NOMO-1 treated with dmso at 0.1 percent for 144 hours (cell line): ENCODE measurements at regions not wholly inside any gene's neighbourhood (a gene's known extent, or its start where the extent isn't known, plus 50 kb on each side); places are given as distances from the start of the nearest gene placed in this dataset.

Experiments used
- DNase-seq: peaks from one replicate; lab custom pipeline; 2025; ENCODE audit not compliant: unreplicated experiment; lab: John Stamatoyannopoulos, UW

- DNase-seq: no peak
Measured at GRCh38 chr7:95718577-95719410, 53.6 kb upstream of the DYNC1I1 start.

DNA sequence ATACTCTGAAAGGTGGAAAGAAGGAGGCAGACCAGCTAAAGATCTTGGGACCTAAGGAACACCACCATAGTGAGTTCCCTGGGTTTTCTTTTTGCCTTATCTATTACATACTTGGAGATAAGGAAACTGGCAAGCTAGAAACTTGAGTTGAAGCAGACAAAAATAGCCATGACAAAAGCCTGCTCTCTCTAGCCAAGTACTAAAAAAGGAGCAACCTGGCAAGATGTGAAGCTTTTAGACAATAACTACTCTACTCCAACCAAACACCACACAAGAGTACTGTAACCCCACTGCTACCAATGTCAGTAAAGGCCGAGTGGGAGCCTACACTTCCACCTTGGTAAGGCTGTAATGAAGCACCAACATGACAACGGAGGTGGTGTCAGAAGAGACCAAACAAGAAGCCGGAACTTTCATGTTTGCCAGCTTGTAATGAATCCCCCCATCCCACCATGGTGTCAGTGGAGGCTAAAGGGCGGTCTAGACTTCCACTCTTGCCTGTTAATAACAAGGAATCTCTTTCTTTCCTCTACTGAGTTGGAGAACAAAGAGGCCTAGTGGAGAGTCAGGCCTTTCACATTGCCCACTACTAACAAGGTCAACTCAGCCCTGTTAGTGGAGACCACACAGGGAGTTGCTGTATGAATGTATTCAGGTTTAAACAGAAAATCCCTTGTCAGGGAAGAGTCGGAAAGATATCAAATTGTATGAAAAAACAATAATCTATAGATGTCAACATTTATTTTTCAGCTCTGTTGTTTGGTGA lies 55.8 kb upstream of the DYNC1I1 start:
- no peak for DNase-seq

DNA sequence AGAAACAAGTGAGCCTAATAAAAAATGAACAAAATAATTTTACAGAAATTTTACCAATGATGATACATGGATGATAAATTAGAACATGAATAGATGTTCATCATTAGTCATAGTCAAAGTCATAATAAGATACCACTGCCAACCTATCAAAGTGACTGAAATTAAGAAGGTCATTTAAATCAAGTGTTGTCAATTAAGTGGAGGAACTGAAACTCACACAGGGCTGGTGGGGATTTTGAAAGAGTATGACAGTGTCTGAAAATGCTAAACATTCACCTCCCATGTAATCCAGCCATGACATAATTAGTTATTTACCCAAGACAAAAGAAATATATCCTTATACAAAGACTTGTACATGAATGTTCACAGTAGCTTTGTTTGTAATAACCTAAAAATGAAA lies 57.1 kb upstream of the DYNC1I1 start:
- DNase-seq: peak; percentile 53

GRCh38 chr7:95710711-95711110 lies 61.6 kb upstream of the DYNC1I1 start:
- no peak for DNase-seq

DNA sequence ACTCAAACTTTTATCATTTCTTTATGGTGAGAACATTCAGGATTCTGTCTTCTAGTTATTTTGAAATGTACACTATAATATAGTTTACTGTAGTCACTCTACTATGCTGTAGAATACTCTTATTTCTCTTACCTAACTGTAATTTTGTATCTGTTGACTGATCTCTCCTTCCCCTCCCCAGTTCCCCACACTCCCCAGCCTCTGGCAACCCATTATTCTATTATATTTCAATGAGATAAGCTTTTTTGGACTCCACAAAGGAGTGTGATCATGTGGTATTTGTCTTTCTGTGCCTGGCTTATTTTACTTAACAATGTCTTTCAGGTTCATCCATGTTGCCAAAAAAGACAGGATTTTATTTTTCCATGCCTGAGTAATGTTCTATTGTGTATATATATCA lies 71.4 kb upstream of the DYNC1I1 start:
- no peak for DNase-seq

DNA sequence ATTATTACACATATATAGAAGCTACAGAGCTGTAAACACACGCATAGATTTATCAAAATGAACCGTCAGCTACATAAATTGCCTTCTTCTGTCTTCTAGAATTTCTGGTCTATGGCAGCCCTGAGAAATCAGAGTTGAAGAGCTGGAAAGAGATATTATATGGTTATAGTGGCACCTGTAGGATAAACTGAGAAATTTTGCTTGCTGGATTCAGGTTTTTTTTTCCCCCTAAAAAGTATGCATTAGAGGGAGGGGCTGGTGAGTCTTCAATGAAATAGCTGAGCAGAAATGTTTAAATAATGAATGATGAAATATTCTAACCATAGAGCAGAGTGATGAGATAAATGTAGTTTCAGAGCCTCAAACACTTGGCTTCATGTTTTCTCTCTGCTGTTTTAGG lies 78.0 kb upstream of the DYNC1I1 start:
- DNase-seq: no peak

DNA sequence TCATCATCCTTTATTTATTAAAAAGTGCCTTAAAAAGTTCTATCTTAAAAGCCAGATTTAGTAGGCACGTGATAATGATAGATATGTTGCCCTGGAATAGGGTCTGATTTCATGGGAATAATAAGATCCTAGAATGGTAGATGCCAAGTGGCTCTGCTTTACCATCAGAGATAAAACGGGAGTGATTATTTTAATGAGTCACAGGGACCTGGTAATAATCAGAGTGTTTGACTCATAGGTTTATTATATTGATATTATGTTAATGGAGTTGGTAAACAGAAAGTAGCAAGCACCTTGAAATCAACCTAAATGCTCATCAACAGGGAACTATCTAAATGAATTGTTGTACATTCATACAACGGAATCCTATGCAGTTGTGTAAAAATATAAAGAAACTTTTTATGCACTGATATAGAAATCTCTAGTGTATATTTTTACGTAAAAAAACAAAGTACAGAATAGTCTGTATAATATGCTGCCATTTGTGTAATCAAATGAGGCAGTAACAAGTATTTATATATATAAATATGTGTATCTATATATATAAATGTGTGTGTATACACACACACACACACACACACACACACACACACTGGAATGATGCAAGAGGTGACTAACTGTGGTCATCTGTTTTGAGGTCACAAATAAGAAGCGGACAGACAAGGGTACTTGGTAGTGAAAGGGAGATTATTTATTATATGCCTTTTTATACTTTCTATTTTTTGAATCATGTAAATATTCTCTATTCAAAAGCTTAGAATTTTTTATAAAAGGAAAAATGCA lies 78.6 kb upstream of the DYNC1I1 start:
- no peak for DNase-seq

DNA sequence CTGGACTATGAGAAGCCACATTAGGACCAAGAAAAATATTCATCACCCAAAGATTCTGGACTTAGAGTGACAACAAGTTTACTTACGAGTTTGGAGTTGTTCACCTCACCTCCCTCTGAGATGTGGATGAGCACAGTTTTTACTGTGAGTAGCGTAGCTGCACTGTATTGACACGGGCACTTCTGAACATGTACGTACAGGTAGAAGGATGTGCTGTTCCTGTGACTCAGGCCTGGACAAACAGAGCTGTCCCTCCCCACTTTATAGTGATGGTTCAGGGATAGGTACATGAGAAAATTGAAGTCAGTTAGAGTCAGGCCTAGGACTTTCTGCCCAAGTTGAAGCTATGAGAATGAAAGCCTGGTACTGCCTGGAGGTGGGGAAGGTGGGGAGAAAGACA lies 80.9 kb upstream of the DYNC1I1 start:
- no peak for DNase-seq

GRCh38 chr7:95690367-95690947 lies 81.9 kb upstream of the DYNC1I1 start:
- DNase-seq: peak; percentile 49

DNA sequence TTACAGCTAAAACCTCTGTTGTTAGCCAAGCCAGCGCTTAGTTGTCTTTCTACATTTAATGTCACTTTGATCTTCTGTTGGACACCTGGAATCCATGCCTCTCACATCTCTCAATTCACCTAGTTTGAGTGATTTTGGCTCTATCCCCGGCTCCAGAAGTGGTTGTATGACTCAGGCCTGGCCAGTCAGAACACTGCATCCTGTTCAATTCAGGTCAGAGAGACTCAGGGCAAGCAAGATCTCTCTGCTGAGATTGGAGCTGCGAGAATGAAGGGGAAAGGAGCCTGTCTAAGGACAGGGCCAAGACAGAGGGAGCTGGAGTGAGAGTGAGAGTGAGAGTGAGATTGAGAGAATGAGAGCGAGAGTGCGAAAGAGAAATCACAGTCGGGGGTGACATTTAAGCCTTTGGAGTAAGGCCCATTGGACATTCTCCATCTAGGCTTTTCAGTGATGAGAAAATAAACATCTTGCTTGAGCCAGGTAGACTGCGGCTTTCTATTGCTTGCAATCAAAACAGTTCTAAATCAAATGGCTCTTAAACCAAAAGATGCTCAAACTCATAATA lies 83.3 kb upstream of the DYNC1I1 start:
- no peak for DNase-seq

GRCh38 chr7:95687759-95688343 lies 84.5 kb upstream of the DYNC1I1 start:
- DNase-seq: peak; percentile 15

DNA sequence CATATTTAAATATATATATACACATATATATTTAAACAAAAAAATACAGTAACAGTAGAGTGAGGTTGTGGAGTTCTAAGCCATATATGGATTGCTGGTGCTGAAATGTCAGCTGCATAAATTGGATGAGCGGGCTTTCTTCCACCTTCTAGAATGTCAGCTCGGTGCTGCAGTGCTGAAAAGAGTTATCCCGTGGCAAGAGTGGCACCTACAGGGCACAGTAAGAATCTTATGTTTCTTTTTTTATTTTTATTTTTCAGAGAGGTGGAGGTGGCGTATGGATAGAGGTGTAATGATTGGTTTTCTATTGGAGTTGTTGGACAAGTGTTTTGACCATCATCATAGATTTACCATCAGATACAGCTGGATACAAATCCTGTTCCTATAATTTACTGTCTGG lies 86.2 kb upstream of the DYNC1I1 start:
- DNase-seq: peak; percentile 78

DNA sequence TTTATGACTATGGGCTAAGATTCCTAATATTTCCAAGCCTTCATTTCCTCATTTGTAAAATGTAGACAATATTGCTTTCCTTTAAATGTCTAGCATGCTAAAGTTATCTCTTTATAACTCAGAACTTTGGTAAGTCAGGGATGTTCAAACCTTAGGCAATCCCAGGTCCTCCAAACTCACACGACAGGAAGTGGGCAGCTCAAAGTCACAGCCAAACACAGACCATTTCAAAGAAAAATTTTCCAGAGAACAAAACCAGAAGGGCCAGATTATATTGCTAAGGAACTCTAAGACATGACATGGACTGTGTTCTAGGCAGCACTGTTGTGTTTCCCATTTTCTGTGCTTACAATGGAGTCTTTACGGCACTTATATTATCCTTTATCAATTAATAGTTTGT lies 87.8 kb upstream of the DYNC1I1 start:
- no peak for DNase-seq

DNA sequence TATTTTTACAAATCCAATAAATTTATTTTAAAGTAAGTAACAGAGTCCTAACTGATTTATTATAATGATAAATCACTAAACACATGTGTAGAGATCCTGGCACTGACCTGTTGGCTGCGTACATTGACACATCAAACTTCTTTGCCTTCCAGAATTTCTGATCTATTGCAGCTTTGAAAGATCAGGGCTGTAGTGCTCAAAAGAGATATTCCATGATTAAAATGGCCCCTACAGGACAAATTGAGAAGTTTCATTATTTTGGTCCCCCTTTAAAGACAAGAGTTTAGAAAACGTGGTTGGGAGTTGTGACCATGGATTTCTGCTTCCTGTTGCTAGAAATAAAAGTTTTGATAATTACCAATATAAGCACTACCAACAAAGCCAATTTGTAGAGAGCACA lies 87.7 kb upstream of the PDK4 start:
- DNase-seq: no peak

- no peak for DNase-seq
Measured at GRCh38 chr7:95682913-95683312, 86.6 kb upstream of the PDK4 start.

GRCh38 chr7:95676691-95677090 lies 80.4 kb upstream of the PDK4 start:
- no peak for DNase-seq

DNA sequence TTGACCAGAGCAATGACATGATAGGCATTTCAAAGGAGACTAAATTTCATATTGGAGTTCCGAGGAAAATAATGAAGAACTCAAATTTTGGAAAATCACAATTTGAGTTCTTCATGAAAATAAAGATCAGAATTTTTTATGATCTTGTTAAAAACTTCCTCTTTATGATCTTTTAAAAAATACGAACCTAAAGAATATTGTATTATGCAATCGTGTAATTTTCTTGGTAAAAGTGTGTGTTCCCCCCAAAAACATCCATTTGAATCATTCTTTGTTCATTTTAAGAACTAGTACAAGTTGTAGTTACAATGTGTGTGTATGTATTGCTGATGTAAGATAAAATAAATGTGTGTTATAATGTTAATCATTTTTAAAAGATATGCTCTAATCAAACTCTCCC lies 79.3 kb upstream of the PDK4 start:
- no peak for DNase-seq

- DNase-seq: no peak
Measured at GRCh38 chr7:95675016-95675415, 78.7 kb upstream of the PDK4 start.

DNA sequence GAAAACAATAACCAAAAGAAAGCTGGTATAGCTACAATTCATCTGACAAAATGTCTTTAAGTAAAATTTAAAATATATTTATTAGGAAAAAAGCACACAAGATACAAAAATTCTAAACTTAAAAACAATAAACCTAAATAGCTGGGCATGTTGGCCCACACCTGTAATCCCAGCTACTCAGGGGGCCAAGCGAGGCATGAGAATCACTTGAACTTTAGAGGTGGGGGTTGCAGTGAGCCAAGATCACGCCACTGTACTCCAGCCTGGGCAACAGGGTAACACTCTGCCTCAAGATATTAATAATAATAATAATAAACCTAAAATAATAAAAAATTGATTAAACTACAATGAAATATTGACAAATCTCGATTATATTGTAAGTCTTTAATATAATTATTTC lies 77.8 kb upstream of the PDK4 start:
- DNase-seq: no peak

DNA sequence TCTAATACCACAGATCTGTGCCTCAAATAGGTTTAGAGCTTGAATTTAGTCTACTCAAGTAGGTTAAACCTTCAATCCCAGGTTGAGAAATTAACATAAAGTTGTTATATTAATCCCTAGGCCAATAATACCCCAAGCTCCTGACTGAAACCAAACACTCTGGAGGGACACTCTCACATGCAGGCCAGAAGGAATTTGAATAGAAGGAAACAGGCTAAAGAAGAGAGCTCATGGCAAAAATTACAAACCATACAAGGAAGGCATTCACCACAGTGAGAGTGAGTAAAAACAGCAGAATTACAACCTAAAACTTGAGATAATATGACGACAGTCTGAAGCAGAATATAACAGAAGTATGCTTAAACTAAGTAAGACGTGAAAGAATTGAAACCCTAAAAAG lies 76.1 kb upstream of the PDK4 start:
- DNase-seq: no peak

GRCh38 chr7:95669513-95669912 lies 73.2 kb upstream of the PDK4 start:
- DNase-seq: peak; percentile 80
